ENCODE measurements at regions not wholly inside any gene's neighbourhood (a gene's known extent, or its start where the extent isn't known, plus 50 kb on each side); places are given as distances from the start of the nearest gene placed in this dataset.
A peak's percentile ranks its signal among the peaks of the same experiment; 100 is the strongest.

GRCh38 chr2:18889565-18890332 is 300.4 kb upstream of the NT5C1B start:
- H3K27me3 ChIP-seq (replicated peaks; ENCODE audit: control insufficient read depth, insufficient read depth, low read length) = no peaks in the 10 kb centered on the region
- Mint-ChIP-seq H3K4me3 (ENCODE audit: unreplicated experiment) (no peak overlapping the region), H3K27me3 (ENCODE audit: insufficient read depth, unreplicated experiment) (no peaks in the 10 kb centered on the region), H3K36me3 (ENCODE audit: insufficient read depth, unreplicated experiment) (no peaks in the 10 kb centered on the region), H3K9me3 (ENCODE audit: unreplicated experiment) (no peaks in the 10 kb centered on the region), H3K4me1 (ENCODE audit: low read depth, unreplicated experiment) (no peaks in the 10 kb centered on the region), H3K27ac (ENCODE audit: unreplicated experiment) (no peak overlapping the region)
- POLR2A ChIA-PET = no interaction called here
- no peaks in the 10 kb centered on the region for H3K9me3 ChIP-seq
- intact Hi-C loops (cut with micrococcal nuclease; ENCODE audit: unreplicated experiment) = no loop called here
- no peak overlapping the region for H3K4me3 ChIP-seq (ENCODE audit: low read depth, low read length)
- H3K36me3 ChIP-seq (ENCODE audit: control insufficient read depth, insufficient read depth, low read length) = no peaks in the 10 kb centered on the region
- no peaks in the 10 kb centered on the region for H3K4me1 ChIP-seq
- no peak for DNase-seq
- TF ChIP-seq CTCF (IDR thresholded peaks at IDR 0.05; ENCODE audit: insufficient read depth in 1 of 2, low read depth in 1 of 2, low read length in 1 of 2, severe bottlenecking in 1 of 2, unreplicated experiment in 1 of 2) = no peak
- CTCF ChIA-PET = no interaction called here
- no TSS peak for BruUV-seq (replicated peaks)

- no peak overlapping the region for H3K4me3 ChIP-seq (ENCODE audit: low read depth, low read length)
- TF ChIP-seq CTCF (IDR thresholded peaks at IDR 0.05; ENCODE audit: insufficient read depth in 1 of 2, low read depth in 1 of 2, low read length in 1 of 2, severe bottlenecking in 1 of 2, unreplicated experiment in 1 of 2) = no peak
- H3K36me3 ChIP-seq (ENCODE audit: control insufficient read depth, insufficient read depth, low read length) = no peaks in the 10 kb centered on the region
- Mint-ChIP-seq H3K36me3 (ENCODE audit: insufficient read depth, unreplicated experiment) (no peaks in the 10 kb centered on the region), H3K27ac (ENCODE audit: unreplicated experiment) (no peak overlapping the region), H3K4me3 (ENCODE audit: unreplicated experiment) (no peak overlapping the region), H3K27me3 (ENCODE audit: insufficient read depth, unreplicated experiment) (no peaks in the 10 kb centered on the region), H3K4me1 (ENCODE audit: low read depth, unreplicated experiment) (no peaks in the 10 kb centered on the region), H3K9me3 (ENCODE audit: unreplicated experiment) (no peaks in the 10 kb centered on the region)
- BruUV-seq (replicated peaks) = no TSS peak
- ChIA-PET POLR2A (no interaction called here), CTCF (no interaction called here)
- H3K4me1 ChIP-seq = no peaks in the 10 kb centered on the region
- DNase-seq = no peak
- no peaks in the 10 kb centered on the region for H3K27me3 ChIP-seq (replicated peaks; ENCODE audit: control insufficient read depth, insufficient read depth, low read length)
- H3K9me3 ChIP-seq = no peaks in the 10 kb centered on the region
- intact Hi-C loops (cut with micrococcal nuclease; ENCODE audit: unreplicated experiment) = no loop called here
Measured at GRCh38 chr2:18885457-18885856, 296.1 kb upstream of the NT5C1B start.

- no peak overlapping the region for H3K4me3 ChIP-seq (ENCODE audit: low read depth, low read length)
- no TSS peak for BruUV-seq (replicated peaks)
- DNase-seq = peak in 1 of 2 experiments; percentile 16
- H3K9me3 Mint-ChIP-seq (ENCODE audit: unreplicated experiment) = no peaks in the 10 kb centered on the region
- no peaks in the 10 kb centered on the region for H3K36me3 ChIP-seq (ENCODE audit: control insufficient read depth, insufficient read depth, low read length)
- ChIA-PET CTCF (no interaction called here), POLR2A (no interaction called here)
- H3K36me3 Mint-ChIP-seq (ENCODE audit: insufficient read depth, unreplicated experiment) = no peaks in the 10 kb centered on the region
- H3K4me3 Mint-ChIP-seq (ENCODE audit: unreplicated experiment) = no peak overlapping the region
- TF ChIP-seq CTCF (IDR thresholded peaks at IDR 0.05; ENCODE audit: insufficient read depth in 1 of 2, low read depth in 1 of 2, low read length in 1 of 2, severe bottlenecking in 1 of 2, unreplicated experiment in 1 of 2) = peak; percentile 38 to 51
- intact Hi-C loops (cut with micrococcal nuclease; ENCODE audit: unreplicated experiment) = loop anchor here (1.0 to 5.0 kb wide), 2 partner anchors 132 to 479 kb away; no protein-coding TSS in a partner anchor
- H3K4me1 ChIP-seq = no peaks in the 10 kb centered on the region
- H3K27ac Mint-ChIP-seq (ENCODE audit: unreplicated experiment) = no peak overlapping the region
- no peaks in the 10 kb centered on the region for H3K9me3 ChIP-seq
- H3K27me3 Mint-ChIP-seq (ENCODE audit: insufficient read depth, unreplicated experiment) = no peaks in the 10 kb centered on the region
- no peaks in the 10 kb centered on the region for H3K27me3 ChIP-seq (replicated peaks; ENCODE audit: control insufficient read depth, insufficient read depth, low read length)
- no peaks in the 10 kb centered on the region for H3K4me1 Mint-ChIP-seq (ENCODE audit: low read depth, unreplicated experiment)
Measured at GRCh38 chr2:18883616-18884456, 294.5 kb upstream of the NT5C1B start.
